ENCODE measurements at regions not wholly inside any gene's neighbourhood (a gene's known extent, or its start where the extent isn't known, plus 50 kb on each side); places are given as distances from the start of the nearest gene placed in this dataset.

GRCh38 chrX:143171703-143172102, 146.0 kb downstream of the SPANXN4 start:
- DNase-seq (ENCODE audit: low spot score): no peak

GRCh38 chrX:143165778-143166177, 140.1 kb downstream of the SPANXN4 start:
- no peak for DNase-seq (ENCODE audit: low spot score)

- no peak for DNase-seq (ENCODE audit: low spot score)
Measured at GRCh38 chrX:143139681-143140080, 114.0 kb downstream of the SPANXN4 start.

- no peak for DNase-seq (ENCODE audit: low spot score)
Measured at GRCh38 chrX:143121477-143121876, 95.7 kb downstream of the SPANXN4 start.

- DNase-seq (ENCODE audit: low spot score): no peak
Measured at GRCh38 chrX:143115466-143115865, 89.7 kb downstream of the SPANXN4 start.

GRCh38 chrX:143095816-143096215, 70.1 kb downstream of the SPANXN4 start:
- DNase-seq (ENCODE audit: low spot score): no peak

GRCh38 chrX:143095321-143095720, 69.6 kb downstream of the SPANXN4 start:
- no peak for DNase-seq (ENCODE audit: low spot score)

GRCh38 chrX:143094417-143095023, 68.8 kb downstream of the SPANXN4 start:
- DNase-seq (ENCODE audit: low spot score): no peak

All from SW480 (cell line).